BE2C (cell line): ENCODE measurements at regions not wholly inside any gene's neighbourhood (a gene's known extent, or its start where the extent isn't known, plus 50 kb on each side); places are given as distances from the start of the nearest gene placed in this dataset.
A peak's percentile ranks its signal among the peaks of the same experiment; 100 is the strongest.
"Not testable (repeated sequence)": the region's sequence is repeated elsewhere in the genome, so short reads cannot be mapped to it uniquely, and the experiment has no call there.

ENCODE experiments used
- DNase-seq: peaks from one replicate; pipeline ENCODE4 v3.0.0-alpha.2; 2020
- H3K27me3 ChIP-seq: fragments of 250-450 bp; sonication (Bioruptor Pico); 2 replicates; pipeline ENCODE4 v1.5.1; 2020; ENCODE audit warnings: mild to moderate bottlenecking
- H3K36me3 ChIP-seq: fragments of 250-450 bp; sonication (Bioruptor Pico); 2 replicates; pipeline ENCODE4 v1.5.1; 2020; ENCODE audit warnings: mild to moderate bottlenecking
- H3K4me1 ChIP-seq: fragments of 250-450 bp; sonication (Bioruptor Pico); 2 replicates; pipeline ENCODE4 v1.5.1; 2020
- H3K4me3 ChIP-seq: 2 replicates; pipeline ENCODE4 v1.5.1; 2011; ENCODE audit warnings: low read depth, low read length
- H3K9me3 ChIP-seq: fragments of 250-450 bp; sonication (Bioruptor Pico); 2 replicates; pipeline ENCODE4 v1.5.1; 2020
- TF ChIP-seq, protein P1 (sequence below): IDR thresholded peaks from 2 replicates; pipeline ENCODE4 v1.5.1; 2012; ENCODE audit warnings: mild to moderate bottlenecking, low read depth, low read length

DNA sequence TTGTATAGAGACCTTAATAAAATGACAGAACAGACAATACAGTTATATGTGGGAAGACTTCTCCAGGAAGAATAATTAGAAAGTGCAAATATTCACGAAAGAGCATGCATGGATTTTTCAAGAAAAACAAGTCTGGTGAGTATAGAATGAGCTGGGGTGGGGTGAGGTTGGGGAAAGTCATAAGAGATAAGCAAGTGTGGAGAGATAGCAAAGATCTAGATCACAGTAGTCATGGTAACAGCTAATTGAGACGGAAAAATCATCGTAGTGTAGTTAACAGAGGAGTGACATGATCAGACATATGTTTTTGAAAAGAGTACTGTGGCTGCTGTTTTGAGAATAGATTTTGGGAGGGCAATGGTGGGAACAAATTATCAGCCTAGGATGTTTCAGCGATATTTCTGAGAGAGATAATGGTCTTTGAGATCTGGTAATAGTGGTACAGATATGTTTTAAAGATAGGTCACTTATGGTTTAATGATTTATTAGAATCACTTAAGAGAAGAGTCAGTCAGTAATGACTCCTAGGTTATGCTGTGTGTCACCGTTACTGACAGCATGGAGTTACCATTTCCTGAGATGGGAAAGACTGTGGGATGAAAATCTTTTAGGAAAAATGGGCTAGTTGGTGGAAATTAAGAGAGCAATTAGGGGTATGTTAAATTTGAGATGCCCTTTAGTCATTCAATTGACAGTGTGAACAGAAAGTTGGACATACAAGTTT, 248.5 kb upstream of the SLC8A1 start:
- Histone ChIP-seq H3K4me1 (peaks cover 9% of the 10 kb centered on the region; the same call in 1 of the 2 replicates), H3K27me3 (no peaks in the 10 kb centered on the region), H3K4me3 (no peak overlapping the region), H3K36me3 (no peaks in the 10 kb centered on the region), H3K9me3 (no peaks in the 10 kb centered on the region)
- TF ChIP-seq, protein P1, sequence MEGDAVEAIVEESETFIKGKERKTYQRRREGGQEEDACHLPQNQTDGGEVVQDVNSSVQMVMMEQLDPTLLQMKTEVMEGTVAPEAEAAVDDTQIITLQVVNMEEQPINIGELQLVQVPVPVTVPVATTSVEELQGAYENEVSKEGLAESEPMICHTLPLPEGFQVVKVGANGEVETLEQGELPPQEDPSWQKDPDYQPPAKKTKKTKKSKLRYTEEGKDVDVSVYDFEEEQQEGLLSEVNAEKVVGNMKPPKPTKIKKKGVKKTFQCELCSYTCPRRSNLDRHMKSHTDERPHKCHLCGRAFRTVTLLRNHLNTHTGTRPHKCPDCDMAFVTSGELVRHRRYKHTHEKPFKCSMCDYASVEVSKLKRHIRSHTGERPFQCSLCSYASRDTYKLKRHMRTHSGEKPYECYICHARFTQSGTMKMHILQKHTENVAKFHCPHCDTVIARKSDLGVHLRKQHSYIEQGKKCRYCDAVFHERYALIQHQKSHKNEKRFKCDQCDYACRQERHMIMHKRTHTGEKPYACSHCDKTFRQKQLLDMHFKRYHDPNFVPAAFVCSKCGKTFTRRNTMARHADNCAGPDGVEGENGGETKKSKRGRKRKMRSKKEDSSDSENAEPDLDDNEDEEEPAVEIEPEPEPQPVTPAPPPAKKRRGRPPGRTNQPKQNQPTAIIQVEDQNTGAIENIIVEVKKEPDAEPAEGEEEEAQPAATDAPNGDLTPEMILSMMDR = no peak
- DNase-seq = no peak

DNA sequence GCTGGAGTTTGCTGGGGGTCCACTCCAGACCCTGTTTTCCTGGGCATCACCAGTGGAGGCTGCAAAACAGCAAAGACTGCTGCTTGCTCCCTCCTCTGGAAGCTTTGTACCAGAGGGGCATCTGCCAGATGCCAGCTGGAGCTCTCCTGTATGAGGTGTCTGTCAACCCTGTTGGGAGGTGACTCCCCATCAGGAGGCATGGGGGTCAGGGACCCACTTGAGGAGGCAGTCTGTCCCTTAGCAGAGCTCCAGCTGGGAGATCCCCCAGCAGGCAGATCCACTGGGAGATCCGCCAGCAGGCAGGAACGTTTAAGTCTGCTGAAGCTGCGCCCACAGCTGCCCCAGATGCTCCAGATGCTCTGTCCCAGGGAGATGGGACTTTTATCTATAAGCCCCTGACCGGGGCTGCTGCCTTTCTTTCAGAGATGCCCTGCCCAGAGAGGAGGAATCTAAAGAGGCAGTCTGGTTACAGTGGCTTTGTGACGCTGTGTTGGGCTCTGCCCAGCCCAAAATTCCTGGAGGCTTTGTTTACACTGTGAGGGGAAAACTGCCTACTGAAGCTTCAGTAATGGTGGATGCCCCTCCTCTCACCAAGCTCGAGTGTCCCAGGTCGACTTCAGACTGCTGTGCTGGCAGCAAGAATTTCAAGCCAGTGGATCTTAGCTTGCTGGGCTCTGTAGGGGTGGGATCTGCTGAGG, 260.5 kb upstream of the SLC8A1 start:
- peak; percentile 7 for DNase-seq
- not testable (repeated sequence) for H3K36me3 ChIP-seq, H3K27me3 ChIP-seq, H3K9me3 ChIP-seq, H3K4me1 ChIP-seq, H3K4me3 ChIP-seq

DNA sequence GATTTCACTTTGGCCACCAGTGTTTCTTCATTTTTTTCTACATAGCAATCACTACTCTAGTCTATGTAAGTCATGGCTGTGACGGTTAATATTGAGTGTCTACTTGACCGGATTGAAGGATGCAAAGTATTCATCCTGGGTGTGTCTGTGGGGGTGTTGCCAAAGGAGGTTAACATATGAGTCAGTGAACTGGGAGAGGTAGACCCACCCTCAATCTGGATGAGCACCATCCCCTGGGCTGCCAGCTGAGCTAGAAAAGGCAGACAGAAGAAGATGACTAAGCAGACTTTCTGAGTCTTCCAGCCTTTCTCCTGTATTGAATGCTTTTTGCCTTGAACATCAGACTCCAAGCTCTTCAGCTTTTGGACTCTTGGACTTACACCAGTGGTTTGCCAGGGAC, 265.0 kb upstream of the SLC8A1 start:
- TF ChIP-seq, protein P1 = no peak
- no peak overlapping the region for H3K4me3 ChIP-seq
- DNase-seq = no peak
- H3K9me3 ChIP-seq = no peaks in the 10 kb centered on the region
- H3K36me3 ChIP-seq = no peaks in the 10 kb centered on the region
- H3K4me1 ChIP-seq = no peaks in the 10 kb centered on the region
- no peaks in the 10 kb centered on the region for H3K27me3 ChIP-seq

DNA sequence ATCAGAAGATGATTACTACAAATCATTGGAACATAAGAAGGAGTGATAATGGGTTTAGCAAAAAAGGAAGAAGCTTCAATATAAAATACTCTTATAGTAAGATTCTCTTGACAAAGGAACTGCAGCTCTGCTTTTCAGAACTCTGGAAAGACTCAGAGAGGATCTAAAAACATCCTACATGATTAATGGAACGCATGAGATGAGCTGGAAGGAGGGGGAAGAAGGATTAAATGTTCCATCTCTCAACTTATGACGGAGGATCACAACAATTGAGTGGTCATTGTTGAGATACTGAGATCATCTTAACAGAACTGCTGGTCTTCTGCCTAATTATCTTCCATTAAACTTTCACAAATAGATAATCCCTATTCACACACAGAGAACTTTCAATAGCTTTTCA, 267.5 kb upstream of the SLC8A1 start:
- no peak overlapping the region for H3K4me3 ChIP-seq
- no peaks in the 10 kb centered on the region for H3K4me1 ChIP-seq
- TF ChIP-seq, protein P1 = no peak
- no peaks in the 10 kb centered on the region for H3K9me3 ChIP-seq
- DNase-seq = no peak
- H3K27me3 ChIP-seq = no peaks in the 10 kb centered on the region
- no peaks in the 10 kb centered on the region for H3K36me3 ChIP-seq

DNA sequence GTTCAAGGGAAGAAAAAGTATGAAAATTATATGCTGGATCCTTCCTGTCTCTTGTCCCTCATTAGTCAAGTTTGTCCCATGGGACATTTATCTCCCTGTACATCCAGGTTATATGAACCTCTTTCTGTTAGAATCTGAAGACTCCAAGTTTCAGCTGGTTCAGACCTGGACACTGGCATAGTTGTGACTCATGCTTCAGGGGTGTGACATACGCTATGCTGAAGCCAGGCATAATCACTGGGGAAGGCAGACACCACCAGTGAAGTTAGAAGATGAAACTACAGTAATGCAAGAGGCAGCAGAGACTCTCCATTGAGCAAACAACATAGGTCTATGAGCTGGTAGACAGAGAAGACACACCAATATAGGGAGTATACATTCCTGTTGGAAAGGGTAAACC, 269.7 kb upstream of the SLC8A1 start:
- Histone ChIP-seq H3K4me1 (no peaks in the 10 kb centered on the region), H3K36me3 (no peaks in the 10 kb centered on the region), H3K4me3 (no peak overlapping the region), H3K9me3 (no peaks in the 10 kb centered on the region), H3K27me3 (no peaks in the 10 kb centered on the region)
- TF ChIP-seq, protein P1 = no peak
- DNase-seq = peak; percentile 15

DNA sequence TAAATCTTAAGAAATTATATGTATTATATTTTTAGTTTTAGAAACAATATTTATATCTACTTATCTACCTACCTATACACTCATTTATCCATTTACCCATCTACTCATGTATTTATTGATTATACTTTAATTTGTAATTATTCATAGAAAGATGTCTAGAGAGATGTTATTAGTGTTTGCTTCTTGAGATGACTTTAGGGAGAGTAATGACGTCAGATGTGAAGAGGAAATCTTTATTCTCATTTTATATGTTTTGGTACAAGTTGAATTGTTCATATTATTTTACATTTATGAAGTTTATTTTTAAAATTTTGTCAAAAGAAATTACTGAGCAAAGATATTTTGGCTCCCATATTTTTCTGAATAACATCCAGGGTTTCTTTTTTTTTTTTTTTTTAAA, 271.3 kb upstream of the SLC8A1 start:
- no peak overlapping the region for H3K4me3 ChIP-seq
- TF ChIP-seq, protein P1 = no peak
- no peaks in the 10 kb centered on the region for H3K36me3 ChIP-seq
- no peaks in the 10 kb centered on the region for H3K4me1 ChIP-seq
- H3K9me3 ChIP-seq = no peaks in the 10 kb centered on the region
- no peaks in the 10 kb centered on the region for H3K27me3 ChIP-seq
- DNase-seq = no peak
